Astrocyte (in vitro differentiated cells and primary cell): ENCODE measurements at regions not wholly inside any gene's neighbourhood (a gene's known extent, or its start where the extent isn't known, plus 50 kb on each side); places are given as distances from the start of the nearest gene placed in this dataset.

Experiments used
- DNase-seq: peaks from one replicate; pipeline ENCODE4 v3.0.0-alpha.2; 2010; ENCODE audit warnings: low read depth
- FAIRE-seq: peaks from 2 replicates; lab custom pipeline; 2011; peaks lifted over from hg19 to GRCh38; lab: Jason Lieb, UNC
- H2AFZ ChIP-seq: 2 replicates; pipeline ENCODE4 v1.6.0; 2012; ENCODE audit warnings: low read depth, low read length, inconsistent platforms
- H3K27ac ChIP-seq: 2 replicates; pipeline ENCODE4 v1.5.1; 2011; ENCODE audit warnings: low read depth, low read length, inconsistent platforms
- H3K27me3 ChIP-seq: 2 replicates; pipeline ENCODE4 v1.6.0; 2011; ENCODE audit warnings: low read length, inconsistent platforms; ENCODE audit not compliant: insufficient read depth
- H3K36me3 ChIP-seq: 2 replicates; pipeline ENCODE4 v1.5.1; 2011; ENCODE audit warnings: low read length, inconsistent platforms; ENCODE audit not compliant: insufficient read depth
- H3K4me1 ChIP-seq: 2 replicates; pipeline ENCODE4 v1.5.1; 2011; ENCODE audit warnings: low read length, inconsistent platforms; ENCODE audit not compliant: insufficient read depth
- H3K4me2 ChIP-seq: 2 replicates; pipeline ENCODE4 v1.6.0; 2012; ENCODE audit warnings: low read length, inconsistent platforms
- H3K4me3 ChIP-seq: 2 replicates; pipeline ENCODE4 v1.5.1; 2011; ENCODE audit warnings: low read depth, mild to moderate bottlenecking, low read length, inconsistent platforms; ENCODE audit not compliant: insufficient read depth
- H3K79me2 ChIP-seq: 2 replicates; pipeline ENCODE4 v1.6.0; 2012; ENCODE audit warnings: mild to moderate bottlenecking, low read length, inconsistent platforms; ENCODE audit not compliant: insufficient read depth
- H3K9ac ChIP-seq: 2 replicates; pipeline ENCODE4 v1.6.0; 2012; ENCODE audit warnings: mild to moderate bottlenecking, low read length, inconsistent platforms
- H3K9me3 ChIP-seq: 2 replicates; pipeline ENCODE4 v1.5.1; 2012; ENCODE audit warnings: low read depth, mild to moderate bottlenecking, low read length, inconsistent platforms; ENCODE audit not compliant: insufficient read depth
- H4K20me1 ChIP-seq: 2 replicates; pipeline ENCODE4 v1.6.0; 2012; ENCODE audit warnings: low read length, inconsistent platforms; ENCODE audit not compliant: insufficient read depth
- H3K27ac Mint-ChIP-seq: one replicate; pipeline ENCODE4 v1.8.0; 2021; ENCODE audit warnings: mild to moderate bottlenecking, mixed read lengths; ENCODE audit not compliant: unreplicated experiment
- H3K27me3 Mint-ChIP-seq: one replicate; pipeline ENCODE4 v1.8.0; 2021; ENCODE audit warnings: low read depth, mixed read lengths; ENCODE audit not compliant: unreplicated experiment
- H3K36me3 Mint-ChIP-seq: one replicate; pipeline ENCODE4 v1.8.0; 2021; ENCODE audit warnings: low read depth, mixed read lengths; ENCODE audit not compliant: unreplicated experiment
- H3K4me1 Mint-ChIP-seq: one replicate; pipeline ENCODE4 v1.8.0; 2021; ENCODE audit warnings: low read depth, mixed read lengths; ENCODE audit not compliant: unreplicated experiment
- H3K4me3 Mint-ChIP-seq: one replicate; pipeline ENCODE4 v1.8.0; 2021; ENCODE audit warnings: mild to moderate bottlenecking, moderate library complexity, mixed read lengths; ENCODE audit not compliant: unreplicated experiment
- H3K9me3 Mint-ChIP-seq: one replicate; pipeline ENCODE4 v1.8.0; 2021; ENCODE audit warnings: mild to moderate bottlenecking, mixed read lengths; ENCODE audit not compliant: unreplicated experiment
- EZH2 ChIP-seq: IDR thresholded peaks from 2 replicates; pipeline ENCODE4 v1.6.1; 2012; ENCODE audit warnings: mild to moderate bottlenecking, low read length, inconsistent platforms; ENCODE audit not compliant: insufficient read depth
- TF ChIP-seq, protein P1 (sequence below): IDR thresholded peaks from 2 replicates; pipeline ENCODE4 v1.5.1; 2011; ENCODE audit warnings: low read depth, mild to moderate bottlenecking, inconsistent platforms, low read length, moderate library complexity; ENCODE audit not compliant: insufficient read depth

DNA sequence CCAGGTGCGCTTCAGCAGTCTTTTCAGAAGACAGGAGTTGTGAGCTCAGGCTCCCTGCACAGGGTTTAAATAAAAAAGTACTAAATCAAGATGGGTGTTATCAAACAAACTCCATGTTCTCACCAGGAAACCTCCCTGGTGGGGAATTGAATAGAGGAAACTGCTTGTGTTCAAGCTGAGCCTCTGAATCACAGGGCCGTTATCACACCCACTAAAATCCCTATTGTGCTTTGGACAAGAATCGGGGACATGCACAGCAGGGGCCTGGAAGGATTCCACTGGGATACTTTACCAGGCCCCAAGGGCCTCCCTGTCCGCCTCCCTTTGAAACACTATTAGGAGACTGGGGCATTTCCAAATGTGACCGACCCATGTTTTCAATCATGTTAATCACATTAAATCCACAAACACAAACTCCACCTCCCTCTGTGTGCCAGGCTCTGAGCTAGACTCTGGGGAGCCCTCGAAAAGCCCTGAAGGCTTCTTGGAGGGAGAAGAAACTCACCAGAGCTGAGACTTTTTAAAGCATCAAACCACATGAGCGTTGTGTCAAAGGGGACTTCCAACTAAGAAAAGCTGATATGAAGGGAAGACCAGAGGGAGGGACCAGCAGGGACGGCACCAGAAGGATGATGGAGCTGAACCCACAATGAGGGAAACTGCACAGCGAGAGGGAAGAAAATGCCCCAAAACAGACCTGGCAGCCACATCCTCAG is 458.7 kb upstream of the ID2 start:
- DNase-seq (no peak), FAIRE-seq (no peak)
- Mint-ChIP-seq H3K36me3 (no peaks in the 10 kb centered on the region), H3K27ac (no peak overlapping the region), H3K27me3 (peaks cover 30% of the 10 kb centered on the region), H3K9me3 (no peaks in the 10 kb centered on the region), H3K4me3 (no peak overlapping the region), H3K4me1 (no peaks in the 10 kb centered on the region)
- Histone ChIP-seq H3K27me3 (no peaks in the 10 kb centered on the region), H2AFZ (no peak overlapping the region), H3K79me2 (no peaks in the 10 kb centered on the region), H4K20me1 (no peaks in the 10 kb centered on the region), H3K9me3 (no peaks in the 10 kb centered on the region), H3K4me2 (no peak overlapping the region), H3K9ac (no peak overlapping the region), H3K36me3 (no peaks in the 10 kb centered on the region), H3K4me1 (peaks cover 3% of the 10 kb centered on the region), H3K4me3 (no peak overlapping the region), H3K27ac (no peak overlapping the region)
- TF ChIP-seq, protein P1, sequence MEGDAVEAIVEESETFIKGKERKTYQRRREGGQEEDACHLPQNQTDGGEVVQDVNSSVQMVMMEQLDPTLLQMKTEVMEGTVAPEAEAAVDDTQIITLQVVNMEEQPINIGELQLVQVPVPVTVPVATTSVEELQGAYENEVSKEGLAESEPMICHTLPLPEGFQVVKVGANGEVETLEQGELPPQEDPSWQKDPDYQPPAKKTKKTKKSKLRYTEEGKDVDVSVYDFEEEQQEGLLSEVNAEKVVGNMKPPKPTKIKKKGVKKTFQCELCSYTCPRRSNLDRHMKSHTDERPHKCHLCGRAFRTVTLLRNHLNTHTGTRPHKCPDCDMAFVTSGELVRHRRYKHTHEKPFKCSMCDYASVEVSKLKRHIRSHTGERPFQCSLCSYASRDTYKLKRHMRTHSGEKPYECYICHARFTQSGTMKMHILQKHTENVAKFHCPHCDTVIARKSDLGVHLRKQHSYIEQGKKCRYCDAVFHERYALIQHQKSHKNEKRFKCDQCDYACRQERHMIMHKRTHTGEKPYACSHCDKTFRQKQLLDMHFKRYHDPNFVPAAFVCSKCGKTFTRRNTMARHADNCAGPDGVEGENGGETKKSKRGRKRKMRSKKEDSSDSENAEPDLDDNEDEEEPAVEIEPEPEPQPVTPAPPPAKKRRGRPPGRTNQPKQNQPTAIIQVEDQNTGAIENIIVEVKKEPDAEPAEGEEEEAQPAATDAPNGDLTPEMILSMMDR, result no peak
- no peak for TF ChIP-seq EZH2

DNA sequence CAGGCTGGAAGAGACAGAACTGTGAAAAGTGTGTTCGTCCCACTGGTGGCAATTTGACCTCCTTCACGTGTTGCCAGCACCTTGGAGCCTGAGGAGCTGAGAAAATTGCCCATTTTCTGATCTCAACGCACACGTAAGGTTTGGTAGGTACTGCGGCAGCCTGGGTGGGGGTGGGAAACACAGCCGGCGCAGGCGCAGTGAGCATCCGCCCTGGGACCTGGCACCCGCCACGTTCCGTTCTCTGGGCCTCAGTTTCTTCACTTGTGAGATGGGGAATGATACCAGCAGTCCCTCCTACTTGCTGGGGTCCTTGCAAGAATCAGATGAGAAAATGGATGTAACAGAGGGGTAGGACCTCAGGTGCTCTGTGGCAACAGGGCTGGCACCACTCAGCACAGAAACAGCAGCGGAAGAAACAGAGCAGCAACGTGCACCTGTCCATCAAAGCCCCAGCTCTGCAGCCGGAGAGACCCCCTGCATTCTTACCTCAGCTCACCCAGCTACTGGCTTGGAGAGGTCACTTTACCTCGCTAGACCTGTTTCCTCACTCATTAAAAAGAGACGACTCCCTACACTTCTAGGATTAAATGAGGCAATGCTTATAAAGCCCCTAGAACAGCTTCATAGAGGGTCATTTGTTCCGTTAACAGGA is 458.0 kb upstream of the ID2 start:
- no peaks in the 10 kb centered on the region for H3K27me3 ChIP-seq
- no peak overlapping the region for H3K4me3 Mint-ChIP-seq

More for the DNA sequence above, 458.0 kb upstream of the ID2 start:
- H3K4me2 ChIP-seq, result no peak overlapping the region
- no peak for DNase-seq
- H4K20me1 ChIP-seq, result no peaks in the 10 kb centered on the region
- TF ChIP-seq, protein P1, result no peak
- no peak for TF ChIP-seq EZH2
- no peak overlapping the region for H2AFZ ChIP-seq
- FAIRE-seq, result no peak
- H3K9me3 ChIP-seq, result no peaks in the 10 kb centered on the region
- no peak overlapping the region for H3K9ac ChIP-seq
- Mint-ChIP-seq H3K27me3 (peaks cover 27% of the 10 kb centered on the region), H3K27ac (no peak overlapping the region), H3K36me3 (no peaks in the 10 kb centered on the region), H3K9me3 (no peaks in the 10 kb centered on the region), H3K4me1 (no peaks in the 10 kb centered on the region)
- H3K4me1 ChIP-seq, result peaks cover 3% of the 10 kb centered on the region
- H3K27ac ChIP-seq, result no peak overlapping the region
- H3K36me3 ChIP-seq, result no peaks in the 10 kb centered on the region
- H3K79me2 ChIP-seq, result no peaks in the 10 kb centered on the region
- no peak overlapping the region for H3K4me3 ChIP-seq
